NCI-H1105 treated with DMSO at 0.1 percent for 48 hours (cell line): ENCODE measurements at regions not wholly inside any gene's neighbourhood (a gene's known extent, or its start where the extent isn't known, plus 50 kb on each side); places are given as distances from the start of the nearest gene placed in this dataset.

Experiments used
- DNase-seq: peaks from one replicate; lab custom pipeline; 2025; lab: John Stamatoyannopoulos, UW

- DNase-seq = no peak
These were observed 214.2 kb downstream of the LACC1 start for GRCh38 chr13:44093607-44094564.

DNA sequence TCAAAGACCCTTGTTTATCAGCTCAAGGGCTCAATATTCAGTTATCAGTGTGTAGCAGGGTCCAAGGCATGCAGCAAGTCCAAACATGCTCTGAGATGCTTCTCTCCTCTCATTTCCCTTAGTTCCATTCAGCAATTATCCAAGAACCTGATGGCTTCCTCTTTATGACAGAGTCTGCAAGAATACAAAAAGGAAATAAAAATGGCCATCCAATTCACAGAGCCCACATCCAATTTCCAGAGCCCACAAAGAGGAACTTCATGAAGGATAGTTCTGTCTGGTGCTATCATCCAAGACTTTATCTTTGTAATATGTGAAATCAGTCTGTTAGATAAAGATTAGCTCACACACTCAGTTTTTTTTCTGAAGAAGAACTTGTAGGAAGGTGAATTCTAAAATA lies 217.2 kb downstream of the LACC1 start:
- no peak for DNase-seq

- DNase-seq = no peak
These were observed 218.9 kb downstream of the LACC1 start for GRCh38 chr13:44098559-44098958.

DNA sequence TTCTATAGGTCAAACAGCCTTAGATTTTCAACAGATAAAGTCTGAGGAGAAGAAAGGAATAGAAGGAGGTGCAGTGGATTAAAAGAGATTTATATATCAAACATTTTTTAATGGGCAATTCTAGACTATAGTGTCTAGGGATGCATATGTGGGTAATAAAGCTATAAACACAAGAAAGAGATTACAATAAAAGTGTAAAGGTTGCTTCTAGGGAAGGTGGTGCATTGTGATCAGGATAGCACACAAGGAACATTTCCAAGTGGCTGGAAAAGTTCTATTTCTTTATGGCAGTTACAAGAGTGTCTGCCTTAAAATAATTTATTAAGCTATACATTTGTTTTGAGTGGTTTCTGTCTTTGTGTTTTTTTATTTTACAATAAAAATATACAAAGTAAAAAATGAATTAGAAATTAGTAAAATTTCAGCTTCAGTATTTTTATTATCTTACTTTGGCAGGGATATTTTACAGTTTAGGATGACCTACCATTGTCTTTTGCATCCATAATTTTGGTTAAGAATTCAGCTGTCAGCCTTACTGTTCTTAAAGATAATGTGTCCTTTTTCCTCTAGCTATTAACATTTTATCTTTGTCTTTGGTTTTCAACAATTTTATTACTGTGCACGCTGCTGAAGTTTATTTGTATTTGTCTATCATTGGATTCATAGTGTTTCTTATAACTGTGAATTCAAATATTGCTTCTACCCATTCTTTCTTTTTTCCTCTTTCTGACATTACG lies 221.8 kb downstream of the LACC1 start:
- no peak for DNase-seq

- no peak for DNase-seq
These were observed 223.9 kb downstream of the LACC1 start for GRCh38 chr13:44103429-44104196.

DNA sequence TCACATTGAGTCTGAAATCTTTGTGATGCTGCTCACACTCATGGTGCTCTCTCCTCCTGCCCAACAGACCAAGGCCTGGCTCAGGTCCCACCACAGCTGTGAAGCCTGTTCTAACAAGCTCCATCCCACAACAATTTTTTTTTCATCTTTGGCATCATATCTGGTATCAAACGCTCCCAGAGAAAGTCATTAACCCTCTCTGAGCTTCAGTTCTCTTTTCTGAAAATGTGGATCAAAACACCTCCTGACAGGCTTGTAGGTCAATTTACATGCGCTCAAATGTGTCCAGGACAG lies 224.4 kb downstream of the LACC1 start:
- DNase-seq = no peak

- DNase-seq = no peak
These were observed 225.3 kb downstream of the LACC1 start for GRCh38 chr13:44104969-44105368.

- DNase-seq = no peak
These were observed 226.8 kb downstream of the LACC1 start for GRCh38 chr13:44106266-44107152.

DNA sequence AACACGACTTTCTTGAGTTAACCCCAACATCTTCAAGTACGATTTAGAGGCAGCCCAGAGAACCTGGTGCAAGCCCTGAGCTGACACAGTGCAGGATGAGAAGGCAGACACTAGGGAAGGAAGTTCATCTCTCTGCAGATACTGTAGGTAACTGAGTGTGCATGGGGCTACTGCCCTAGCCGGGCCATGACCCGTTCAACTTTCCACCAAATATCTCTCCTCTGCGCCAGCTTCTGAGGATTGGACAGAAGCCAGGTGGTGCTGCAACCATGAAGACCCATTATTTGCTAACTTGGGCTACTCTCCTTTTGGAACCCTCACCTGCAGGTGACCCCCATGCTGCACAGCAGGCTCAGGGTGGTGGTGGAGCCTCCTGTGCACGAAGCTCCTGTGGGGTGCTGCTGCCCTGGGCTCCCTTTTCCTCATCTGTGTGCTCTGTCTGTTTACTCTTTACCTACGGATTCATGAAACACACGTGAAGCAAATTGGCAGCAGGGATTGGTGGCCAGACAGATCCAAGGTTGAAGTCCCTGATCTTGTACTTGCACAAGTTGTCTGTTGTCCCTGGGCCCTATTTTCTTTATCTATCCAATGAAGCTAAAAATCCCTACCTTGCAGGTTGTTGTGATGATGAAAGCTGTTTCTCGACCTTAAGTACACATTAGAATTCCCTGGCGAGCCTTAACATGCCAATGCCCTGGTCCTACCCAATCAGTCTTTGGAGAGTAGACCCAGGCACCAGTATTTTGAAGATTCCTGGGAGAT lies 227.8 kb downstream of the LACC1 start:
- no peak for DNase-seq

- DNase-seq = no peak
These were observed 228.7 kb downstream of the LACC1 start for GRCh38 chr13:44108331-44108858.

DNA sequence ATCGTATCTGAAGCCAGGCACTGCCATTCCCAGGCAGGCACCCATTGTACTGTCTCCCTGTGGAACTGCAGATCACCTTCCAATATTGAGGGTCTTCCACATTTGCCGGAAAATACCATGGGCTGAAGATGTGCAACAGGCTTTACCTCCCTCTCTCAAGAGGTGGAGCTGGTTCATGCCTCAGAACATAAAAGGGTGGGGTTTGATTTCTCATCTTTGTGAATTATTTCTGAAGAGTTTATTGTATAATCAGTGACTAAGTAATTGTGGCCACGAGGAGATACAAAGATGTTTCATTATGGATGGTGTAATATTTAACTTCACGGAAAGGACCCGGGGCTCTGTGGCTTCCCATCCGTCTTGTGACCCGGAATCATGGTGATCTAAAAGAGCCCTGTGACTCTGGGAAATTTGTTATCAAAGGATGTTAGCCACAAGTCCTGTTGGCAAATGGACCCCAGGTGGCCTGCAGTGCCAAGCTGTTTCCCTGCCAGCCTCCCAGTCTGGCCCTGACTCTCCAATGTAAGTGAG lies 230.5 kb downstream of the LACC1 start:
- DNase-seq = no peak

GRCh38 chr13:44111701-44112100 lies 232.0 kb downstream of the LACC1 start:
- DNase-seq = no peak

DNA sequence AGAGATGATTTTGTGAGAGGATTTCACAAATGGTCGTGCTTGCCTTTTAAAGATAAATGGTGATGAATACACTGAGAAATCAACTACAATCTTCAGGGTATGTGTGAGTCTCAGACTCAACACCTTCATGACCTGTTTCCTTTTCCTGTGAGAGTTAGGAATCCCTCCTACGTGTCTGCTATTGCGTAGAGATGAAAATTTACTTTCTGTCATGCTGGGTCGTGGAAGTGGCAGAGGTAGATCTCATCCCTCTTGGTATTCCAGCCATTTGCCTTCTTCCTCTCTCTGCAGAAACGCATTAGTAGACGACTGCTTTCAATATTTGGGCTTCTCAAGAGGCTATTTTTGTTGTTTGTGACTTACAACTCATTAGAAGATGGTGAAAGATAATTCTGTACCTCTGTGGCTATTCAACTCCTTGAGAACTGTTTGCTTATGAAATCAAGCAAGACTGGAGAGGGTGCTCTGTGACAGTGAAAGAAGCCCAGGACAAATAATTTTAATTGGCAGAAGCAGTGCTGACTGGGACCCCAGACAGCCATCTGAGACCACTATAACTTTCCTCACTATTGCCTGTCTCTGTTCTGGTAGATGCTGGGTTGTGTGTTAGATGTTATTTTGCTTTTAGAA lies 233.1 kb downstream of the LACC1 start:
- no peak for DNase-seq

DNA sequence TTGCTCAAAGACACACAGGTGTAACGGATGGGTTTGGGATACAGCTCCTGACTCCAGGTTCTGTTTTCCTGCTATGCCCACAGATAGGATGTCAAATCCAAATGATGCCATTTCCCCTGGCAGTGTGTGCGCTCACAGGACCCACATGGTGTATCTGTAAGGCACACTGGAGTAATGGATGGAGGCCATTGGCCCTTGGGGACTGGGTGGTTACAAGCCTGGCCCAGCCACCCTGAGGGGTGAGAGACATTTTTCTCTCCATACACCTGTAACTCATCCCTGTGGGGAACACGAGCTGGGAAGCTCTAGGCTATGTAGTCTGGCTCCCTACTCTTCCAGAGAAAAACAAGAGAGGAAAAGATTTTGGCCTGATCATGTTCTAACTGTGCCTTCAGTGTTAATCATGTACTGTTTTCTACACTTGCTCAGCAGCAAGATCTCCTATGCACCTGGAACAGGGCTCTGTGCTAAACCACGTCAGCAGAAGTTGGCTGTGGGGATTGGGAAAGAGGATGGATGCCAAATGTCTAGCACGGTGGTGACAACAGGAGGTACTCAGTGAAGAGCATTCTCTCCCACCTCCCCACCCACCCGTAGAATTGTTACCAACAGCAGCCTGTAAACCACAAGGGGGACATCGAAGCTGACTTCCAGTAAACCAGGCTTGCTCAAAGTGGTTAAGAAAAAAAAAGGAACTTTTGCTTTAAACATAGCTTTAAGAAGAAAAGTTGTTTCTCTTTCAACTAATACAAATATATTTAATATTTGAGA lies 237.0 kb downstream of the LACC1 start:
- DNase-seq = no peak

GRCh38 chr13:44117351-44117750 lies 237.6 kb downstream of the LACC1 start:
- DNase-seq = no peak

DNA sequence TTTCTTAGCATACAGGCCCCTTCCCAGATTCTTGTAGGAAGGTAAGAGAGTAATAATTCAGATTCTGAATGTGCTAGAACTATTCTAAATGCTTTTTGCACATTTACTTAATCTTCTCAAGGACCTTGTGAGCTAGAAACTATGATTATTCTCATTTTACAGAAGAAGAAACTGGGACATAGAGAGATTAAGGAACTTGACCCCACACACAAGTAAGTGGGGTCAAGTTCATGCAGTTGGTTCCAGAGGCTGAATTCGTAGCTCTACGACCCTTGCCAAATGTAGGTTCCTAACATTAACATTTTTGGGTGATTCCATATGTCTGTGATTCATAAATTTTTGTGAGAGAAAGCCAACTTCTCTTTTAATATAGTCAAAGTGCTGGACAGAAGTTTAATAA lies 238.1 kb downstream of the LACC1 start:
- DNase-seq = no peak

DNA sequence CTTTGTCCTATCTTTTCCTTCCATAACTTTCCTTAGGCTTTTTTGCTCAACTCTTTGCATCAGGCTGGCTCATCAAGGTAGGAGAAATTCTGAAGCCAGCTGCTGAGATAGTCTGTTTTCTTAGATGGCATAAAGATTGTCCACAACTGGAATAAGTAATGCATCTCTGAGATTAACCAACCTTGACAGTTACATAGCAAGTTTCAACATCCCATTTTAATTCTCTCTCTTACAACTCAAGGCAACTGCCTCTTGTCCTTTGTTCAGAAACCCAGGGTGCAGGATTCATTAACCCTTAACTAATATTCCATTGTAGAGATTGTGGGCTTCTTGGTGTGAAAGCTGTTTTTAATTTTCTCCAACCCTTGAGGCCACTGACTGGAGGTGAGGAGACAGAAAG lies 239.2 kb downstream of the LACC1 start:
- no peak for DNase-seq

DNA sequence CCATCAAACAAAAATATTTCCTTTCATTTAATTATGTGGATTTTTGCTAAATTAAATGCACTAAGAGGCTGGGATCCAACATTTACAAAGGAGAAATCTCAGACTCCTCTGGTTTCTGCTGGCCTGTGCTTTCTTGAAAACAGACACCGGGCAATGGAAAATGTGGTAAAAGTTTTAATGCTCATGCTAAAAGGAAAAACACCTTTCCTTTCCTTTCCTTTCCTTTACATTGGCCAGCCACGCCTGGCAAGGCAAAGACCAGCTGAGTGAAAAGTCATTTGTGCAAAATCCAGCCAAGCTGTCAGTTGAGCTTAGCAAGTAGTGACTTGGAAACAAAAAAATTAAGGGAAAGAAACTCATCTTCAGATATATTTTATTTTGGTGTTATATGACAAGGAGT lies 240.3 kb downstream of the LACC1 start:
- DNase-seq = no peak
